Sigmoid colon (tissue), 4 donors: ENCODE measurements at regions not wholly inside any gene's neighbourhood (a gene's known extent, or its start where the extent isn't known, plus 50 kb on each side); places are given as distances from the start of the nearest gene placed in this dataset.

ENCODE experiments used
- EP300 ChIP-seq, 4 donors: sonication (generic); formaldehyde crosslinking; IDR thresholded peaks; one replicate each; pipeline ENCODE4 v1.6.1; 2017; ENCODE audit warnings: antibody characterized with exemption in 4 of 4
- POLR2A ChIP-seq, 2 donors: fragments of 450-650 bp; IDR thresholded peaks; one replicate each; pipeline ENCODE4 v1.6.1; 2016; ENCODE audit warnings: antibody characterized with exemption in 2 of 2, mild to moderate bottlenecking in 2 of 2, moderate library complexity in 2 of 2
- POLR2AphosphoS5 ChIP-seq, 4 donors: sonication (generic); formaldehyde crosslinking; IDR thresholded peaks; one replicate each; pipeline ENCODE4 v1.6.1; 2017; ENCODE audit warnings: antibody characterized with exemption in 4 of 4
- TF ChIP-seq, protein P1 (sequence below), 4 experiments: fragments of 450-650 bp in 3 of 4; fragments of 200-600 bp in 1 of 4; IDR thresholded peaks; one replicate each; pipeline ENCODE4 v1.5.1; 2016 to 2019; ENCODE audit warnings: antibody characterized with exemption in 4 of 4, mild to moderate bottlenecking in 3 of 4, moderate library complexity in 2 of 4

DNA sequence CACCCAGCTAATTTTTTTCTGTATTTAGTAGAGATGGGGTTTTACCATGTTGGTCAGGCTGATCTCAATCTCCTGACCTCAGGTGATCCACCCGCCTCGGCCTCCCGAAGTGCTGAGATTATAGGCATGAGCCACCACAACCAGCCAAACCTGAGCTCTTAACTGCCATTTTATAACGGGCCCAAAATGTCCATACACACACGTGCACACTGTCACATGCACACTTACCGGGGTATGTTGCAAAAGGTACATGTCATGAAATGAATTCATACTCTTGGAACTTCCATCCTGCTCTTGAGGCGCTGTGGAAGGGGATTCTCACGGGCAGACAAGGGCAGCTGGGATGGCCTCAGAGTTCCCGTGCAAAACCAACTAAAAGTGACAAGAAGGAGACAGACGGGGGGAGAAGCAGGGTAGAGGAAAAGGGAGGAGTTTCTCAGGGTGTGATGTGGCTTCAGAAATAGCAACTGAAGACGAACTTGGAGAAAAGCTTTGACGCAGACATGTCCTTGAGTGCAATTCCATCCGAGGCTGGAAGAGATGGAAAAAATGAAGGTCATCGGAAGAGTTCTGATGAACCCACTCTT, 110.9 kb downstream of the BDH1 start:
- TF ChIP-seq, protein P1, sequence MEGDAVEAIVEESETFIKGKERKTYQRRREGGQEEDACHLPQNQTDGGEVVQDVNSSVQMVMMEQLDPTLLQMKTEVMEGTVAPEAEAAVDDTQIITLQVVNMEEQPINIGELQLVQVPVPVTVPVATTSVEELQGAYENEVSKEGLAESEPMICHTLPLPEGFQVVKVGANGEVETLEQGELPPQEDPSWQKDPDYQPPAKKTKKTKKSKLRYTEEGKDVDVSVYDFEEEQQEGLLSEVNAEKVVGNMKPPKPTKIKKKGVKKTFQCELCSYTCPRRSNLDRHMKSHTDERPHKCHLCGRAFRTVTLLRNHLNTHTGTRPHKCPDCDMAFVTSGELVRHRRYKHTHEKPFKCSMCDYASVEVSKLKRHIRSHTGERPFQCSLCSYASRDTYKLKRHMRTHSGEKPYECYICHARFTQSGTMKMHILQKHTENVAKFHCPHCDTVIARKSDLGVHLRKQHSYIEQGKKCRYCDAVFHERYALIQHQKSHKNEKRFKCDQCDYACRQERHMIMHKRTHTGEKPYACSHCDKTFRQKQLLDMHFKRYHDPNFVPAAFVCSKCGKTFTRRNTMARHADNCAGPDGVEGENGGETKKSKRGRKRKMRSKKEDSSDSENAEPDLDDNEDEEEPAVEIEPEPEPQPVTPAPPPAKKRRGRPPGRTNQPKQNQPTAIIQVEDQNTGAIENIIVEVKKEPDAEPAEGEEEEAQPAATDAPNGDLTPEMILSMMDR (IDR thresholded peaks at IDR 0.05) = no peak
- TF ChIP-seq POLR2A (IDR thresholded peaks at IDR 0.05) = no peak
- TF ChIP-seq EP300 (IDR thresholded peaks at IDR 0.05) = no peak
- TF ChIP-seq POLR2AphosphoS5 (IDR thresholded peaks at IDR 0.05) = no peak
